Fibroblast of skin of scalp (primary cell): ENCODE measurements at regions not wholly inside any gene's neighbourhood (a gene's known extent, or its start where the extent isn't known, plus 50 kb on each side); places are given as distances from the start of the nearest gene placed in this dataset.
A peak's percentile ranks its signal among the peaks of the same experiment; 100 is the strongest.

Experiments used
- DNase-seq: peaks from one replicate; pipeline ENCODE4 v3.0.0-alpha.2; 2013

GRCh38 chr1:204736836-204737235, 51.3 kb upstream of the LRRN2 start:
- DNase-seq, result no peak

- no peak for DNase-seq
Measured at GRCh38 chr1:204738506-204738905, 53.0 kb upstream of the LRRN2 start.

GRCh38 chr1:204740354-204740753, 54.8 kb upstream of the LRRN2 start:
- no peak for DNase-seq

GRCh38 chr1:204741440-204741839, 55.9 kb upstream of the LRRN2 start:
- no peak for DNase-seq

- DNase-seq, result no peak
Measured at GRCh38 chr1:204742676-204743251, 57.2 kb upstream of the LRRN2 start.

GRCh38 chr1:204744107-204744779, 58.7 kb upstream of the LRRN2 start:
- DNase-seq, result no peak

GRCh38 chr1:204746838-204747442, 61.4 kb upstream of the LRRN2 start:
- DNase-seq, result peak; percentile 42

GRCh38 chr1:204751480-204751879, 65.9 kb upstream of the LRRN2 start:
- no peak for DNase-seq

GRCh38 chr1:204751883-204752687, 66.5 kb upstream of the LRRN2 start:
- DNase-seq, result no peak

GRCh38 chr1:204752688-204753040, 67.1 kb upstream of the LRRN2 start:
- no peak for DNase-seq

- no peak for DNase-seq
Measured at GRCh38 chr1:204754821-204755220, 69.3 kb upstream of the LRRN2 start.

- no peak for DNase-seq
Measured at GRCh38 chr1:204756349-204756748, 70.8 kb upstream of the LRRN2 start.

GRCh38 chr1:204756811-204757210, 71.3 kb upstream of the LRRN2 start:
- no peak for DNase-seq

GRCh38 chr1:204758601-204759000, 73.1 kb upstream of the LRRN2 start:
- DNase-seq, result no peak

- DNase-seq, result no peak
Measured at GRCh38 chr1:204760350-204760749, 74.8 kb upstream of the LRRN2 start.

GRCh38 chr1:204760757-204761156, 75.2 kb upstream of the LRRN2 start:
- DNase-seq, result no peak

- peak; percentile 61 for DNase-seq
Measured at GRCh38 chr1:204763773-204764427, 78.4 kb upstream of the LRRN2 start.

- no peak for DNase-seq
Measured at GRCh38 chr1:204769997-204770396, 84.5 kb upstream of the LRRN2 start.

GRCh38 chr1:204771358-204771757, 85.8 kb upstream of the LRRN2 start:
- DNase-seq, result no peak

GRCh38 chr1:204773246-204773645, 87.7 kb upstream of the LRRN2 start:
- DNase-seq, result no peak

GRCh38 chr1:204775546-204775945, 90.0 kb upstream of the LRRN2 start:
- DNase-seq, result no peak

- no peak for DNase-seq
Measured at GRCh38 chr1:204777591-204777990, 92.1 kb upstream of the LRRN2 start.

GRCh38 chr1:204780630-204781029, 90.0 kb upstream of the NFASC start:
- no peak for DNase-seq
